ENCODE measurements at regions not wholly inside any gene's neighbourhood (a gene's known extent, or its start where the extent isn't known, plus 50 kb on each side); places are given as distances from the start of the nearest gene placed in this dataset.
A peak's percentile ranks its signal among the peaks of the same experiment; 100 is the strongest.

DNA sequence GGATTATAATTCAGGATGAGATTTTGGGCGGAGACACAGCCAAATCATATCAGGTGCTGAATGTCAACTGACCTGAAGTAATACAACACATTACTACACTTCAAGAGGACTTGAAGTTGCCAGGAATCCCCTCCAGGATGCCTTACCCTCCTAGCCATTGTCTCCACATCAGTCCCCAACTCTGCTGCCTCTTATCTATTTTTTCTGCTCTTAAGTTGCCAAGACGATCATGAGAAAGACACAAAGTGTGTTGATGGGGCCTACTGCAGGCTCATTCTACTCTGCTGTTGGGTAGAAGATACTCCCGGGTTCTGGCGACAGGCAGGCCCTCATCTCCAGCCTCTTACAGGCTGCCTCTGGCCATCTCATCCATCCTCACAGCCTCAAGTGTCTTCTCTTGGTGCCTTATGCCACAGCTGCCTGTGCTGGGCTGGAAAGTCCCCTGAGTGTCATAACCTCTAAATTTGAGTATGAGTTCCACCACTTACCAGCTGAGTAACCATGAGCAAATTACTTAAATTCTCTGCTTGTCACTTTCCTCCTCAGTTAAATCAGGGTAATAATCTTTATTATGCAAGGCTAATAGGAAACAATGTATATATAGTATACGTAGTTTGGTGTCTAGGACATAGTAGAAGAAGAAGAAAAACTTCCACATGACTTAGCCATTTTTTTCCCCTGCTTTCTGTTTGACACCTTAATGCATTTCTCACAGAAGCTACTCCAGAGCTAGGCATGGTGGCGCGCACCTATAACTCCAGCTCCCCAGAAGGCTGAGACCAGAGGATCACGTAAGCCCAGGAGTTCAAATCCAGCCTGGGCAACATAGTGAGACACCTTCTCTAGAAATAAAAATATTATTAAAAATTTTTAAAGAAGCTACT is 73.0 kb upstream of the SNX2 start:
- DNase-seq (ENCODE audit: low read depth): no peak
- H3K4me3 ChIP-seq (ENCODE audit: low read length): no peak overlapping the region
- TF ChIP-seq, protein P1, sequence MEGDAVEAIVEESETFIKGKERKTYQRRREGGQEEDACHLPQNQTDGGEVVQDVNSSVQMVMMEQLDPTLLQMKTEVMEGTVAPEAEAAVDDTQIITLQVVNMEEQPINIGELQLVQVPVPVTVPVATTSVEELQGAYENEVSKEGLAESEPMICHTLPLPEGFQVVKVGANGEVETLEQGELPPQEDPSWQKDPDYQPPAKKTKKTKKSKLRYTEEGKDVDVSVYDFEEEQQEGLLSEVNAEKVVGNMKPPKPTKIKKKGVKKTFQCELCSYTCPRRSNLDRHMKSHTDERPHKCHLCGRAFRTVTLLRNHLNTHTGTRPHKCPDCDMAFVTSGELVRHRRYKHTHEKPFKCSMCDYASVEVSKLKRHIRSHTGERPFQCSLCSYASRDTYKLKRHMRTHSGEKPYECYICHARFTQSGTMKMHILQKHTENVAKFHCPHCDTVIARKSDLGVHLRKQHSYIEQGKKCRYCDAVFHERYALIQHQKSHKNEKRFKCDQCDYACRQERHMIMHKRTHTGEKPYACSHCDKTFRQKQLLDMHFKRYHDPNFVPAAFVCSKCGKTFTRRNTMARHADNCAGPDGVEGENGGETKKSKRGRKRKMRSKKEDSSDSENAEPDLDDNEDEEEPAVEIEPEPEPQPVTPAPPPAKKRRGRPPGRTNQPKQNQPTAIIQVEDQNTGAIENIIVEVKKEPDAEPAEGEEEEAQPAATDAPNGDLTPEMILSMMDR (conservative IDR thresholded peaks at IDR 0.05; ENCODE audit: low read length): no peak

DNA sequence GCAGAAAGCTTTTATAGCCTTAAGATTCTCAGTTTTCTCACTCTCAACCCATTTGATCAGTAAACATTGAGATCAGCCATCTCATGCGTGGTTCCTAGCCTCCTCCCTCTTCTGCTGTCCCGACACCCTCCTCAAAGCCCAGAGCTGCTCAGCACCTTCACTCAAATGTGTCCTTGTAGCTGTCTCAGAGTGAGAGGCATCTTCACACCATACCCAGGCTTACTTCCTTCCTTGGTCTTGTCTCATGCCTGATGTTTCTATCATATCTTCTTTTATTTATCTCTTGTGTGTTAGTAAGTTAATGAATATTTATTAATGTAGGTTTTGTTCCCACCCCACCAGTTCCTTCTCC is 72.4 kb upstream of the SNX2 start:
- no peak for DNase-seq (ENCODE audit: low read depth)
- TF ChIP-seq, protein P1 (conservative IDR thresholded peaks at IDR 0.05; ENCODE audit: low read length): no peak
- no peak overlapping the region for H3K4me3 ChIP-seq (ENCODE audit: low read length)

DNA sequence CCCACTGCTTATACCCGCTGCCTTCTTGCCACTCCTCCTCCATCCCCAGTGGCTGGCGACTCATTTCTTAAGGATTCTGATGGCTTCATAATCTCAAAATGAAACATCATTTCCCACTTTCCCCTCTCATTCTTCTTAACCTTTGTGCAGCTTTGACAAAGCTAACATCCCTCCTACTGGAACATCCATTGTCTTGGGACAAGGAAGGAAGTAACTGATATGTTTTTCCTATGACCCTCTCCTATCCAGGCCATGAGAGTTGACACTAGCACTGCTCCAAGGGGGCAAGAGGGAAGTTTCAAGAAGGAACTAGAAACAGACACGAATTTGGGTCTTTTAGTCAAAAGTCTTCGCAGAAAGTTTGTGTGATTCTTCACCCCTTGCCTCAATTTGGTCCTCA is 71.7 kb upstream of the SNX2 start:
- TF ChIP-seq, protein P1 (conservative IDR thresholded peaks at IDR 0.05; ENCODE audit: low read length): no peak
- no peak for DNase-seq (ENCODE audit: low read depth)
- no peak overlapping the region for H3K4me3 ChIP-seq (ENCODE audit: low read length)

DNA sequence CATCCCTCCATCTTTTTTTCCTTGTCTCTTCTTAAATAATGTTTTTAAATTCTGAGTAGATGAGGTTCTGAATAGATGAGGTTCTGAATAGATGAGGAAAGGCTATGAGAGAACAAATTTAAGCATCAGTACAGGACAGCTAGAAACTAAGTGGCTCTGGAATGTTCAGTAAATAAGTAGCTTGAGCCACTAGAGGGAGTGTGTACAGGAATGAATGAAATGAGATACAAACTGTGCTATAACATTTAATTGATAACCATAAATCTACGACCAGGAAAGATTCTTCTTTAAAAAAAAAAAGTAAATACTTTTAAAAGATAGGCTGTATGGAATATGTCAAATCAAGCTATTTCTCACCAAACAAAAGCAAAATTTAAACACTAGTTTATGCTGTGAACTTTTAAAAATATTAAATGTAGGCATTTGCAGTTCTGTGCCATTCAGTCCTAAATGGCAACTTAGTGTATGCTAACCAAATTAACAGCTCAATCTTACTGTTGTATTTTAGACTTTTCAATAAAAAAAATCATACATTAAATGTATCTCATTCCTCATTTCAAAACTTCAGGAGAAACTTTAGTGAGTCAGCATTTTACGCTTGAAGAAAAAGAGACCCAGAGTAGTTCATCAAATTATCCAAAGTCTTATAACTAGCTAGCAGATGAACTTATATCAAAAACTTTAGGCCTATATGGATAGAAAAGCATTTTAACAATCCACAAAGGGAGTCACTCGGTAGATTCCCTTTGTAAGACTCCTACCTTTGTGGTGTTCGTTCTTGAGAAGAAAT is 70.4 kb upstream of the SNX2 start:
- H3K4me3 ChIP-seq (ENCODE audit: low read length): no peak overlapping the region
- DNase-seq (ENCODE audit: low read depth): peak; percentile 72
- TF ChIP-seq, protein P1 (conservative IDR thresholded peaks at IDR 0.05; ENCODE audit: low read length): peak; percentile 77

DNA sequence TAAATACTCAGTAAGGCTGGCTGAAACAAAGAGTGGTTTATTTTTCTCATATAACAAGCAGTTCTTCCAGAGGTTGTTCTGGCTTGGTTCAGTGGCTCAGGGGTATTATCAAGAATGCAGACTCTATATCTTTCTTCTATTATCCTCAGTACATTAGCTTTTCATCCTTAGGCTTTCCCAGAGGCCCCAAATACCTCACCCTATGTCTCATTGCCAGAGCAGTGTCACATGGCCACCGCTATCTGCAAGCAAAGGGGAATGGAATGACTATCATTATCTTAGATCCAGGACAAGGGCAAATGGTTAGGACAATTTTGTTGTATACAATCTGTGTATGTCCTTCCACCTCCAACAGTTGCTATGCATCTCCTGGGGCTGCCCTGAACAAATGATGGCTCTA is 69.0 kb upstream of the SNX2 start:
- H3K4me3 ChIP-seq (ENCODE audit: low read length): no peak overlapping the region
- TF ChIP-seq, protein P1 (conservative IDR thresholded peaks at IDR 0.05; ENCODE audit: low read length): no peak
- DNase-seq (ENCODE audit: low read depth): no peak

DNA sequence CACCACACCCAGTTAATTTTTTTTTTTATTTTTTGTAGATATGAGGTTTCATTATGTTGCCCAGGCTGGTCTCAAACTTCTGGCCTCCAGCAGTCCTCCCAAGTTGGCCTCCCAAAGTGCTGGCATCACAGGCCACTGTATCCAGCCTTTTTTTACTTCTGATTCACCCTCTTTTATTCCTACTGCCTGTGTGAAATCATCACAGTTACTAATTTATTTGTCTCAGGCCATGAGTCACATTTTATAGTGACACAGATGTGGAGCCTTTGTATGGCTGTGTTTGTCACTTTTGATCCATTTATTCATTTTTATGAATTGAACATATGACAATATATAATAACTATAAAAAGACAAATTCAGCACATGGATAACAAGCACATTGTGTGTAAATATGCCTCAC is 67.1 kb upstream of the SNX2 start:
- TF ChIP-seq, protein P1 (conservative IDR thresholded peaks at IDR 0.05; ENCODE audit: low read length): no peak
- DNase-seq (ENCODE audit: low read depth): no peak
- H3K4me3 ChIP-seq (ENCODE audit: low read length): no peak overlapping the region

Measured in AG10803 (cell line).